Stomach smooth muscle (tissue), 2 donors: ENCODE measurements at regions not wholly inside any gene's neighbourhood (a gene's known extent, or its start where the extent isn't known, plus 50 kb on each side); places are given as distances from the start of the nearest gene placed in this dataset.
"Not testable (repeated sequence)": the region's sequence is repeated elsewhere in the genome, so short reads cannot be mapped to it uniquely, and the experiment has no call there.

Experiments
- H3K27ac ChIP-seq: one replicate; pipeline ENCODE4 v1.7.0; 2013; ENCODE audit warnings: mild to moderate bottlenecking, low read length, inconsistent platforms
- H3K27me3 ChIP-seq, 2 donors: one replicate each; pipeline ENCODE4 v1.7.0; 2013; ENCODE audit warnings: low read length in 2 of 2; ENCODE audit not compliant: insufficient read depth in 2 of 2, control insufficient read depth in 1 of 2
- H3K36me3 ChIP-seq, 2 donors: one replicate each; pipeline ENCODE4 v1.7.0; 2013; ENCODE audit warnings: low read length in 2 of 2; ENCODE audit not compliant: control insufficient read depth in 2 of 2, insufficient read depth in 2 of 2
- H3K4me1 ChIP-seq: one replicate; pipeline ENCODE4 v1.7.0; 2013; ENCODE audit warnings: low read length; ENCODE audit not compliant: control insufficient read depth, insufficient read depth
- H3K4me3 ChIP-seq, 2 donors: one replicate each; pipeline ENCODE4 v1.7.0; 2013; ENCODE audit warnings: low read length in 2 of 2
- H3K9ac ChIP-seq, 2 donors: one replicate each; pipeline ENCODE4 v1.7.0; 2013; ENCODE audit warnings: low read length in 2 of 2, mild to moderate bottlenecking in 1 of 2
- H3K9me3 ChIP-seq, 2 donors: one replicate each; pipeline ENCODE4 v1.7.0; 2013; ENCODE audit warnings: low read length in 2 of 2; ENCODE audit not compliant: control insufficient read depth in 2 of 2
- donor health status: healthy.
- donor health status: Pancreatic carcinoma.

- Histone ChIP-seq H3K36me3 (no peaks in the 10 kb centered on the region), H3K9ac (no peak overlapping the region), H3K9me3 (no peaks in the 10 kb centered on the region), H3K27ac (no peak overlapping the region), H3K4me3 (no peak overlapping the region), H3K27me3 (no peaks in the 10 kb centered on the region), H3K4me1 (no peaks in the 10 kb centered on the region)
Measured at GRCh38 chr3:36065321-36065720, 315.0 kb upstream of the STAC start.

- Histone ChIP-seq H3K27me3 (no peaks in the 10 kb centered on the region), H3K36me3 (no peaks in the 10 kb centered on the region), H3K4me3 (no peak overlapping the region), H3K27ac (no peak overlapping the region), H3K9me3 (no peaks in the 10 kb centered on the region), H3K4me1 (no peaks in the 10 kb centered on the region), H3K9ac (no peak overlapping the region)
Measured at GRCh38 chr3:36075491-36075890, 304.8 kb upstream of the STAC start.

GRCh38 chr3:36077320-36077719 is 303.0 kb upstream of the STAC start:
- H3K27ac ChIP-seq = no peak overlapping the region
- H3K4me3 ChIP-seq = no peak overlapping the region
- no peak overlapping the region for H3K9ac ChIP-seq
- no peaks in the 10 kb centered on the region for H3K27me3 ChIP-seq
- H3K4me1 ChIP-seq = no peaks in the 10 kb centered on the region
- H3K9me3 ChIP-seq = no peaks in the 10 kb centered on the region
- no peaks in the 10 kb centered on the region for H3K36me3 ChIP-seq

GRCh38 chr3:36082958-36083357 is 297.3 kb upstream of the STAC start:
- not testable (repeated sequence) for H3K4me1 ChIP-seq, H3K36me3 ChIP-seq, H3K27ac ChIP-seq, H3K27me3 ChIP-seq, H3K9ac ChIP-seq, H3K9me3 ChIP-seq, H3K4me3 ChIP-seq

DNA sequence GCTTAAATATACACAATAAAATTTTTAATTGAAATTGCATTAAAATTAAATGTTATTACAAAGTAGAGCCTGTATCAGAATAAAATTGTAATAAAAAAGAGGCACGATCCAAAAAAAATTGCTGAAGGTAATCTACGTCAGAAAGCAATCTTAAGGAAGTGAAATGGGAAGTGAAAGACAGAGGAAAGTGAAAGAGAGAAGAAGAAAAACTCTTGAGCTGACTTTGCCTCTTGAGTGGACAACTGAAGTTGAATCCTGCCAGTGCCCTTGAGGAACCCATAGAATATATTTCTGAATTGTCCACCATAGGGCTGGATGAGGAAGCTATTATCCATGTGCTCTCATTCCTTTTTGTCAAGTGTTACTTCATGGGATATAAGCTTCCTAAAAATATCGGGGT is 285.1 kb upstream of the STAC start:
- H3K27me3 ChIP-seq = no peaks in the 10 kb centered on the region
- H3K9ac ChIP-seq = no peak overlapping the region
- no peak overlapping the region for H3K4me3 ChIP-seq
- no peaks in the 10 kb centered on the region for H3K4me1 ChIP-seq
- no peak overlapping the region for H3K27ac ChIP-seq
- no peaks in the 10 kb centered on the region for H3K9me3 ChIP-seq
- H3K36me3 ChIP-seq = no peaks in the 10 kb centered on the region

- Histone ChIP-seq H3K27ac (no peak overlapping the region), H3K4me3 (no peak overlapping the region), H3K9ac (no peak overlapping the region), H3K27me3 (no peaks in the 10 kb centered on the region), H3K4me1 (no peaks in the 10 kb centered on the region), H3K9me3 (no peaks in the 10 kb centered on the region), H3K36me3 (no peaks in the 10 kb centered on the region)
Measured at GRCh38 chr3:36097209-36097608, 283.1 kb upstream of the STAC start.

DNA sequence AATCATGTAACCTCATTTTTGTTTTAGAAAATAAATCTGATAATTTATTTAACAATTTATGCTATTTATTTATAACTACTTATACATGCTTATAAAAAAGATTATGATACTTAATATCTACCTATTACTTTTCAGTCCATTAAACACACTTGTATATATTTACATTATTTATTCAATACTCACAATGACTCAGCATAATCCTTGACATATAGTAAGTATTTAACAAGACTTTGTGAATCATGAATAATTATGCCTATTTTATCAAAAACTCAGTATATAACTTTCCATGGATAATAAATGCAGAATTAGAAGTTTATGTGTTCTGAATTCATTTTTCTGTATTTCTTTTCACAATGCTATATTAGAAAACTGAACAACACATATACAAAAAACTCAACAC is 266.0 kb upstream of the STAC start:
- Histone ChIP-seq H3K27ac (no peak overlapping the region), H3K27me3 (no peaks in the 10 kb centered on the region), H3K4me3 (no peak overlapping the region), H3K9me3 (no peaks in the 10 kb centered on the region), H3K36me3 (no peaks in the 10 kb centered on the region), H3K9ac (no peak overlapping the region), H3K4me1 (no peaks in the 10 kb centered on the region)

DNA sequence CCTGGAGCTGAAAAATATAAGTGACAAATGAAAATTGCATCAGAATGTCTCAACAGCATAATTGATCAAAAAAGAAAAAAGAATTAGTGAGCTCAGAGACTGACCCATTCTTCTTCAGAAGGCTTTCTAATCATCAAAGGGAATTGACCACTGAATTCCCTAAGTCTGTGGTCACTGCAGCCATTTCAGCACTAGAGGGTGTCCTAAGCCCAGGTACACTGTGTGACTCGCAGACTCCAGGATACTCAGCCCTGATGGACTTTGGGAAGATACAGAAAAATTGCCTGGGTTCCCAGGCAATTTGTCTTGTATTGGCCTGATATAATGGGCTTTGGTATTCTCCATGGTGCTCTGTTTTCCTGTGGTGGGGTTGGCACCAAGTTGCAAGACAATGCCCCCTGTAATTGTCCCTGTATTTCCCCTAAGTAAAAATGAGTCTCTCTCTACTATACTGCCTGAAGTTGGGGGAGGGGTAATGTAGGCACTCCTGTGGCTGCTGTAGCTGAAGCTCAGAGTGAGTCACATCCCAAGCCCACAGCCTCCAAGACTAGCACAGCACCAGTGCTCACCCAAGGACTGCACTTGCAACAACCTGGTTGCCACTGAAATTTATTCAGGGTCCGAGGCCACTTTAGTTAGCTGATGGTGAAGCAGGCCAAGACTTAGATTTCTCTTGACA is 256.0 kb upstream of the STAC start:
- Histone ChIP-seq H3K36me3 (no peaks in the 10 kb centered on the region), H3K27ac (no peak overlapping the region), H3K9ac (no peak overlapping the region), H3K9me3 (no peaks in the 10 kb centered on the region), H3K27me3 (no peaks in the 10 kb centered on the region), H3K4me1 (no peaks in the 10 kb centered on the region), H3K4me3 (no peak overlapping the region)

DNA sequence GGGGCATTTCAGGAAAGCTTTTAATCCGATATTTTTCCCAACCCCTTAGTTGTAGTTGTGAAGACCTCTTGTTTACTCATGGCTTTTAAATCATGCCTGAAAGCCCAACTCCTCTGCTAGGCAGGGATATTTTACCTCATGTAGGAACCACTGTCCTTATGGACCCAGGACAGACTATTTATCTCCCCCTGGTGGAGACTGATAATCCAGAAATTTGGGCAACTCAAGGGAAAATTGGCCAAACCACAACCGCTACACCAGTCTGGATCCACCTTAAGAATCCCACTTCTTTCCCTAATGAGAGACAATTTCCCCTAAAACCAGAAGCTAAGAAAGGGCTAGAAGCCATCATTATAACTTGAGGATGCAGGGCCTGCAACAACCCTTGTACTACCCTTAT is 248.1 kb upstream of the STAC start:
- H3K4me3 ChIP-seq = no peak overlapping the region
- H3K4me1 ChIP-seq = no peaks in the 10 kb centered on the region
- H3K27ac ChIP-seq = no peak overlapping the region
- H3K9me3 ChIP-seq = peaks cover 4 to 6% of the 10 kb centered on the region in 2 donors
- no peaks in the 10 kb centered on the region for H3K36me3 ChIP-seq
- no peaks in the 10 kb centered on the region for H3K27me3 ChIP-seq
- H3K9ac ChIP-seq = no peak overlapping the region

DNA sequence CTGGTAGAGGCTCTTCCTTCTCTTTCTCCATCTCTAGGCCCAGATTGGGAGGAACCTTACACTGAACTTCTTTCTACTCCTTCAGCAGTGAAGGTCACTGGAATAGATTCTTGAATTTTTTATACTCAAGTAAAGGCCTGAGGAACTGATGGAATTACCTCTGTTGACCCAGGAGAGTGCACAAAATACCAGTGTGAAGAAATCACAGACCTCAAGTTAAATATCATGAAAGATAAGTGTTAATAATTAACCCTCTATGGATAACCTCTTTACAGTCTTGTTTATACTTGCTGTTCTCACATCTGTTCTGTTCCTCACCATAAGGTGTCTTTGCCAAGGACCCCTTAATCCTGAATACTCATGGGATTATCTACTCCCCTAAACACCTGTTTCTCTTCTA is 244.4 kb upstream of the STAC start:
- Histone ChIP-seq H3K36me3 (no peaks in the 10 kb centered on the region), H3K4me3 (no peak overlapping the region), H3K27me3 (no peaks in the 10 kb centered on the region), H3K9me3 (peaks cover 4 to 6% of the 10 kb centered on the region in 2 donors), H3K27ac (no peak overlapping the region), H3K4me1 (no peaks in the 10 kb centered on the region), H3K9ac (no peak overlapping the region)

DNA sequence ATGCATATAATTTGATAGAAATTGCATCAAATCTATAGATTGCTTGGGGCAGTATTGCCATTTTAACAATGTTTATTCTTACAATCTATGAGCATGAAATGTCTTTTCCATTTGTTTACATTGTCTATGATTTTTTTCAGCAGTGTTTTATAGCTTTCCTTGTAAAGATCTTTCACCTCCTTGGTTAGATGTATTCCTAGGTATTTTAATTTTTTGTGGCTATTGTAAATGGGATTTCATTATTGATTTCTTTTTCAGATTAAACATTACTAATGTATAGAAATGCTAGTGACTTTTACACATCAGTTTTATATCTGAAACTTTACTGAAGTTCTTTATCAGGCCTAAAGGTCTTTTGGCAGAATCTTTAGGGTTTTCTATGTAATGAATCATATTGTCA is 237.6 kb upstream of the STAC start:
- H3K9ac ChIP-seq = no peak overlapping the region
- no peak overlapping the region for H3K27ac ChIP-seq
- no peaks in the 10 kb centered on the region for H3K27me3 ChIP-seq
- no peaks in the 10 kb centered on the region for H3K36me3 ChIP-seq
- no peaks in the 10 kb centered on the region for H3K9me3 ChIP-seq
- H3K4me3 ChIP-seq = no peak overlapping the region
- no peaks in the 10 kb centered on the region for H3K4me1 ChIP-seq
